ENCODE measurements at regions not wholly inside any gene's neighbourhood (a gene's known extent, or its start where the extent isn't known, plus 50 kb on each side); places are given as distances from the start of the nearest gene placed in this dataset.

- no peaks in the 10 kb centered on the region for H3K4me1 ChIP-seq (replicated peaks in 1 of 2)
- intact Hi-C loops (cut with DNase I): no loop called here
- H3K27me3 ChIP-seq: no peaks in the 10 kb centered on the region
- no peaks in the 10 kb centered on the region for H3K36me3 ChIP-seq (replicated peaks in 1 of 2)
- no peak overlapping the region for H3K27ac ChIP-seq
- TF ChIP-seq CTCF (IDR thresholded peaks at IDR 0.05) (no peak), POLR2A (IDR thresholded peaks at IDR 0.05) (no peak)
- no peak for DNase-seq
- H3K9me3 ChIP-seq (replicated peaks in 1 of 3): no peaks in the 10 kb centered on the region
- no peak overlapping the region for H3K4me3 ChIP-seq
Observed at GRCh38 chr13:73658639-73659038, 475.6 kb downstream of the KLF12 start.

- DNase-seq: no peak
- H3K27ac ChIP-seq: no peak overlapping the region
Observed at GRCh38 chr13:73657821-73658540, 476.2 kb downstream of the KLF12 start.

GRCh38 chr13:73656863-73657262 lies 477.3 kb downstream of the KLF12 start:
- no peaks in the 10 kb centered on the region for H3K4me1 ChIP-seq (replicated peaks in 1 of 2)
- H3K27ac ChIP-seq: no peak overlapping the region
- no peak for DNase-seq
- intact Hi-C loops (cut with DNase I): no loop called here
- H3K4me3 ChIP-seq: no peak overlapping the region
- no peaks in the 10 kb centered on the region for H3K9me3 ChIP-seq (replicated peaks in 1 of 3)
- H3K27me3 ChIP-seq: no peaks in the 10 kb centered on the region
- WGBS, 4 donors: 74 to 87% (median 78%) methylated on average over 2 of the region's 2 CpGs
- H3K36me3 ChIP-seq (replicated peaks in 1 of 2): no peaks in the 10 kb centered on the region
- TF ChIP-seq POLR2A (IDR thresholded peaks at IDR 0.05): no peak
- TF ChIP-seq CTCF (IDR thresholded peaks at IDR 0.05): no peak

More at GRCh38 chr13:73657821-73658540, 476.2 kb downstream of the KLF12 start:
- WGBS, 4 donors: 55 to 68% (median 62%) methylated on average over 6 of the region's 6 CpGs
- intact Hi-C loops (cut with DNase I): no loop called here
- no peak for TF ChIP-seq CTCF (IDR thresholded peaks at IDR 0.05)
- TF ChIP-seq POLR2A (IDR thresholded peaks at IDR 0.05): no peak
- Histone ChIP-seq H3K27me3 (no peaks in the 10 kb centered on the region), H3K4me1 (replicated peaks in 1 of 2) (no peaks in the 10 kb centered on the region), H3K36me3 (replicated peaks in 1 of 2) (no peaks in the 10 kb centered on the region), H3K9me3 (replicated peaks in 1 of 3) (no peaks in the 10 kb centered on the region), H3K4me3 (no peak overlapping the region)

GRCh38 chr13:73653688-73654087 lies 480.5 kb downstream of the KLF12 start:
- H3K4me1 ChIP-seq (replicated peaks in 1 of 2): no peaks in the 10 kb centered on the region
- H3K4me3 ChIP-seq: no peak overlapping the region
- intact Hi-C loops (cut with DNase I): no loop called here
- 69 to 87% (median 72%) methylated on average over 2 of the region's 2 CpGs for WGBS, 4 donors
- DNase-seq: no peak
- no peak for TF ChIP-seq CTCF (IDR thresholded peaks at IDR 0.05)
- no peak for TF ChIP-seq POLR2A (IDR thresholded peaks at IDR 0.05)
- no peaks in the 10 kb centered on the region for H3K9me3 ChIP-seq (replicated peaks in 1 of 3)
- H3K27me3 ChIP-seq: no peaks in the 10 kb centered on the region
- H3K27ac ChIP-seq: no peak overlapping the region
- no peaks in the 10 kb centered on the region for H3K36me3 ChIP-seq (replicated peaks in 1 of 2)
